Spleen (tissue), 7 donors: ENCODE measurements at regions not wholly inside any gene's neighbourhood (a gene's known extent, or its start where the extent isn't known, plus 50 kb on each side); places are given as distances from the start of the nearest gene placed in this dataset.

Experiments used
- CTCF ChIP-seq, 11 experiments: fragments of 200-600 bp in 7 of 11; fragments of 450-650 bp in 4 of 11; sonication (generic) in 4 of 11; IDR thresholded peaks in 8 of 11; conservative IDR thresholded peaks in 3 of 11; 1 replicate in 7 of 11; 2 replicates in 4 of 11; pipeline versions ENCODE4 v1.4.0 to v1.8.0; 2016 to 2021; ENCODE audit warnings: antibody characterized with exemption in 11 of 11, inconsistent platforms in 4 of 11, mild to moderate bottlenecking in 1 of 11
- POLR2AphosphoS5 ChIP-seq, 3 donors: sonication (generic); formaldehyde crosslinking; IDR thresholded peaks; one replicate each; pipeline ENCODE4 v1.5.1; 2017; ENCODE audit warnings: antibody characterized with exemption in 3 of 3
- donor health status: DM: no; HTN: no; CAD: no; lungs with moderate emphysema.
- donor health status: DM: no; HTN: no; CAD: no.
- donor health status: DM: no; HTN: no; CAD: no.

GRCh38 chr1:172751683-172752082, 92.8 kb downstream of the FASLG start:
- no peak for TF ChIP-seq CTCF (IDR thresholded peaks at IDR 0.05 in 8 of 11, conservative IDR thresholded peaks at IDR 0.05 in 3 of 11)
- TF ChIP-seq POLR2AphosphoS5 (IDR thresholded peaks at IDR 0.05) = no peak
